Osteoblast (primary cell): ENCODE measurements at regions not wholly inside any gene's neighbourhood (a gene's known extent, or its start where the extent isn't known, plus 50 kb on each side); places are given as distances from the start of the nearest gene placed in this dataset.

ENCODE experiments used
- DNase-seq: peaks from one replicate; pipeline ENCODE4 v3.0.0; 2011; ENCODE audit warnings: low spot score, mixed read lengths; ENCODE audit not compliant: insufficient read length; ENCODE audit errors: missing footprints
- H2AFZ ChIP-seq: 2 replicates; pipeline ENCODE4 v1.6.0; 2011; ENCODE audit warnings: mild to moderate bottlenecking, low read length
- H3K27ac ChIP-seq: 2 replicates; pipeline ENCODE4 v1.5.1; 2011; ENCODE audit warnings: mild to moderate bottlenecking, low read depth, low read length, moderate library complexity
- H3K27me3 ChIP-seq: 2 replicates; pipeline ENCODE4 v1.6.0; 2012; ENCODE audit warnings: mild to moderate bottlenecking, control low read depth, inconsistent platforms, low read length, moderate library complexity; ENCODE audit not compliant: insufficient read depth
- H3K36me3 ChIP-seq: 2 replicates; pipeline ENCODE4 v1.5.1; 2011; ENCODE audit warnings: mild to moderate bottlenecking, low read length, control low read depth, moderate library complexity; ENCODE audit not compliant: insufficient read depth
- H3K4me1 ChIP-seq: 2 replicates; pipeline ENCODE4 v1.5.1; 2011; ENCODE audit warnings: mild to moderate bottlenecking, low read length, control low read depth, moderate library complexity; ENCODE audit not compliant: insufficient read depth
- H3K4me2 ChIP-seq: 2 replicates; pipeline ENCODE4 v1.6.0; 2011; ENCODE audit warnings: mild to moderate bottlenecking, low read length; ENCODE audit not compliant: insufficient read depth
- H3K4me3 ChIP-seq: fragments of 200-600 bp; sonication (generic); 3 replicates; pipeline ENCODE4 v1.5.1; 2012; ENCODE audit warnings: mild to moderate bottlenecking, low read length, inconsistent platforms; ENCODE audit not compliant: insufficient read depth
- H3K79me2 ChIP-seq: 2 replicates; pipeline ENCODE4 v1.6.0; 2012; ENCODE audit warnings: mild to moderate bottlenecking, low read length, control low read depth, inconsistent platforms; ENCODE audit not compliant: insufficient read depth
- H3K9me3 ChIP-seq: 2 replicates; pipeline ENCODE4 v1.5.1; 2011; ENCODE audit warnings: low read depth, low read length, control low read depth
- H4K20me1 ChIP-seq: 2 replicates; pipeline ENCODE4 v1.6.0; 2012; ENCODE audit warnings: mild to moderate bottlenecking, low read length, control low read depth; ENCODE audit not compliant: insufficient read depth
- CTCF ChIP-seq: IDR thresholded peaks from 2 replicates; pipeline ENCODE4 v1.5.1; 2011; ENCODE audit warnings: mild to moderate bottlenecking, low read depth, low read length, moderate library complexity; ENCODE audit errors: extremely low read depth

GRCh38 chr9:21680590-21680989, 121.8 kb upstream of the MTAP start:
- DNase-seq, result no peak
- peaks cover 81% of the 10 kb centered on the region for H3K4me1 ChIP-seq

GRCh38 chr9:21681641-21682040, 120.8 kb upstream of the MTAP start:
- Histone ChIP-seq H4K20me1 (no peaks in the 10 kb centered on the region), H3K27me3 (no peaks in the 10 kb centered on the region), H3K9me3 (no peaks in the 10 kb centered on the region), H3K79me2 (no peaks in the 10 kb centered on the region), H3K4me2 (peak overlapping the region; percentile 60), H3K4me3 (no peak overlapping the region), H3K4me1 (peaks cover 83% of the 10 kb centered on the region), H3K36me3 (no peaks in the 10 kb centered on the region), H2AFZ (no peak overlapping the region), H3K27ac (peak overlapping the region; percentile 79)
- no peak for TF ChIP-seq CTCF
- no peak for DNase-seq

More at GRCh38 chr9:21680590-21680989, 121.8 kb upstream of the MTAP start:
- Histone ChIP-seq H3K36me3 (no peaks in the 10 kb centered on the region), H2AFZ (peak overlapping the region; percentile 17), H3K4me2 (no peak overlapping the region), H3K4me3 (no peak overlapping the region), H3K27me3 (no peaks in the 10 kb centered on the region), H3K27ac (peak overlapping the region; percentile 79), H3K79me2 (no peaks in the 10 kb centered on the region), H3K9me3 (no peaks in the 10 kb centered on the region), H4K20me1 (no peaks in the 10 kb centered on the region)
- TF ChIP-seq CTCF, result no peak

- no peak overlapping the region for H3K4me3 ChIP-seq
- peak overlapping the region; percentile 60 for H3K4me2 ChIP-seq
- TF ChIP-seq CTCF, result no peak
- no peak overlapping the region for H2AFZ ChIP-seq
- peak overlapping the region; percentile 79 for H3K27ac ChIP-seq
- H4K20me1 ChIP-seq, result no peaks in the 10 kb centered on the region
- no peaks in the 10 kb centered on the region for H3K79me2 ChIP-seq
- H3K36me3 ChIP-seq, result no peaks in the 10 kb centered on the region
- H3K9me3 ChIP-seq, result no peaks in the 10 kb centered on the region
- H3K27me3 ChIP-seq, result no peaks in the 10 kb centered on the region
- peak; percentile 66 for DNase-seq
- peaks cover 88% of the 10 kb centered on the region for H3K4me1 ChIP-seq
Measured at GRCh38 chr9:21682381-21682780, 120.1 kb upstream of the MTAP start.

- H3K4me3 ChIP-seq, result no peak overlapping the region
- peaks cover 90% of the 10 kb centered on the region for H3K4me1 ChIP-seq
- H2AFZ ChIP-seq, result no peak overlapping the region
- no peaks in the 10 kb centered on the region for H3K36me3 ChIP-seq
- no peak overlapping the region for H3K4me2 ChIP-seq
- H4K20me1 ChIP-seq, result no peaks in the 10 kb centered on the region
- no peak for TF ChIP-seq CTCF
- H3K27ac ChIP-seq, result peak overlapping the region; percentile 79
- no peaks in the 10 kb centered on the region for H3K9me3 ChIP-seq
- H3K79me2 ChIP-seq, result no peaks in the 10 kb centered on the region
- no peaks in the 10 kb centered on the region for H3K27me3 ChIP-seq
- DNase-seq, result no peak
Measured at GRCh38 chr9:21682981-21683380, 119.5 kb upstream of the MTAP start.
